HG03139 (cell line): ENCODE measurements at regions not wholly inside any gene's neighbourhood (a gene's known extent, or its start where the extent isn't known, plus 50 kb on each side); places are given as distances from the start of the nearest gene placed in this dataset.

ENCODE experiments used
- ATAC-seq: cut with Tn5 transposase; IDR thresholded peaks from one replicate; pipeline ENCODE4 v1.9.1; 2021; ENCODE audit not compliant: unreplicated experiment

GRCh38 chr7:13028825-13029099, 341.3 kb downstream of the ARL4A start:
- ATAC-seq = no peak

- ATAC-seq = no peak
Measured at GRCh38 chr7:13031468-13031867, 344.0 kb downstream of the ARL4A start.

GRCh38 chr7:13032084-13032483, 344.7 kb downstream of the ARL4A start:
- ATAC-seq = no peak

- ATAC-seq = no peak
Measured at GRCh38 chr7:13032576-13032975, 345.1 kb downstream of the ARL4A start.

GRCh38 chr7:13034693-13035092, 347.3 kb downstream of the ARL4A start:
- no peak for ATAC-seq

- no peak for ATAC-seq
Measured at GRCh38 chr7:13035233-13035632, 347.8 kb downstream of the ARL4A start.

- no peak for ATAC-seq
Measured at GRCh38 chr7:13036256-13036780, 348.9 kb downstream of the ARL4A start.

- ATAC-seq = no peak
Measured at GRCh38 chr7:13037216-13037615, 349.8 kb downstream of the ARL4A start.

- ATAC-seq = no peak
Measured at GRCh38 chr7:13041368-13041988, 354.0 kb downstream of the ARL4A start.

- no peak for ATAC-seq
Measured at GRCh38 chr7:13042605-13043236, 355.3 kb downstream of the ARL4A start.

- no peak for ATAC-seq
Measured at GRCh38 chr7:13044309-13044708, 356.9 kb downstream of the ARL4A start.

GRCh38 chr7:13047061-13047460, 359.6 kb downstream of the ARL4A start:
- no peak for ATAC-seq

GRCh38 chr7:13049946-13050345, 362.5 kb downstream of the ARL4A start:
- no peak for ATAC-seq

GRCh38 chr7:13050703-13051102, 363.3 kb downstream of the ARL4A start:
- no peak for ATAC-seq

- ATAC-seq = no peak
Measured at GRCh38 chr7:13055732-13056368, 368.4 kb downstream of the ARL4A start.

- peak; percentile 94 for ATAC-seq
Measured at GRCh38 chr7:13057462-13058200, 370.2 kb downstream of the ARL4A start.

- no peak for ATAC-seq
Measured at GRCh38 chr7:13060173-13060572, 372.7 kb downstream of the ARL4A start.

- ATAC-seq = no peak
Measured at GRCh38 chr7:13061115-13061514, 373.7 kb downstream of the ARL4A start.

- no peak for ATAC-seq
Measured at GRCh38 chr7:13062631-13063030, 375.2 kb downstream of the ARL4A start.

GRCh38 chr7:13067036-13067435, 379.6 kb downstream of the ARL4A start:
- no peak for ATAC-seq

GRCh38 chr7:13068032-13068431, 380.6 kb downstream of the ARL4A start:
- no peak for ATAC-seq

- ATAC-seq = no peak
Measured at GRCh38 chr7:13069841-13070240, 382.4 kb downstream of the ARL4A start.
